Astrocyte (in vitro differentiated cells and primary cell): ENCODE measurements at regions not wholly inside any gene's neighbourhood (a gene's known extent, or its start where the extent isn't known, plus 50 kb on each side); places are given as distances from the start of the nearest gene placed in this dataset.

Experiments
- EZH2 ChIP-seq: IDR thresholded peaks from 2 replicates; pipeline ENCODE4 v1.6.1; 2012; ENCODE audit warnings: mild to moderate bottlenecking, low read length, inconsistent platforms; ENCODE audit not compliant: insufficient read depth
- TF ChIP-seq, protein P1 (sequence below): IDR thresholded peaks from 2 replicates; pipeline ENCODE4 v1.5.1; 2011; ENCODE audit warnings: low read depth, mild to moderate bottlenecking, inconsistent platforms, low read length, moderate library complexity; ENCODE audit not compliant: insufficient read depth

DNA sequence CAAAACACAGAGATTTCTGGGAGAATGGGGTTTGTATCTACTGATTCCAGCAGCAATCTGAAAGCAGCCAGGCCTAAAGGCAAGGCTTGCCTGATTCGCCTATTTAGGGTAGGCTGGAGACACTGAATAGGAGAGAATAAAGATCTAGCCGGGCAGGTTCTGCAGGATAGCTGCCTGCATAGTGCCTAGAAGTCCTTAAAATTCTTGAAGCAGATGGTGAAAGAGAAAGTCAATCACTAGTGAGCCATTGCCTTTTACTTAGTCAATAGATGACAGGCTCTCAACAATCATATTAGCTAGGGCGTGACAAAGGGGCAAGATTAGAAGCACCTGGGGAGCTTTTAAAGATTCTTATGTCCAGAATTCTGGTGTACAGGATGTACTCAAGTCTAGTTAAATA is 522.7 kb downstream of the HTR1A start:
- TF ChIP-seq, protein P1, sequence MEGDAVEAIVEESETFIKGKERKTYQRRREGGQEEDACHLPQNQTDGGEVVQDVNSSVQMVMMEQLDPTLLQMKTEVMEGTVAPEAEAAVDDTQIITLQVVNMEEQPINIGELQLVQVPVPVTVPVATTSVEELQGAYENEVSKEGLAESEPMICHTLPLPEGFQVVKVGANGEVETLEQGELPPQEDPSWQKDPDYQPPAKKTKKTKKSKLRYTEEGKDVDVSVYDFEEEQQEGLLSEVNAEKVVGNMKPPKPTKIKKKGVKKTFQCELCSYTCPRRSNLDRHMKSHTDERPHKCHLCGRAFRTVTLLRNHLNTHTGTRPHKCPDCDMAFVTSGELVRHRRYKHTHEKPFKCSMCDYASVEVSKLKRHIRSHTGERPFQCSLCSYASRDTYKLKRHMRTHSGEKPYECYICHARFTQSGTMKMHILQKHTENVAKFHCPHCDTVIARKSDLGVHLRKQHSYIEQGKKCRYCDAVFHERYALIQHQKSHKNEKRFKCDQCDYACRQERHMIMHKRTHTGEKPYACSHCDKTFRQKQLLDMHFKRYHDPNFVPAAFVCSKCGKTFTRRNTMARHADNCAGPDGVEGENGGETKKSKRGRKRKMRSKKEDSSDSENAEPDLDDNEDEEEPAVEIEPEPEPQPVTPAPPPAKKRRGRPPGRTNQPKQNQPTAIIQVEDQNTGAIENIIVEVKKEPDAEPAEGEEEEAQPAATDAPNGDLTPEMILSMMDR: no peak
- TF ChIP-seq EZH2: no peak
